BLaER1 (cell line): ENCODE measurements at regions not wholly inside any gene's neighbourhood (a gene's known extent, or its start where the extent isn't known, plus 50 kb on each side); places are given as distances from the start of the nearest gene placed in this dataset.
A peak's percentile ranks its signal among the peaks of the same experiment; 100 is the strongest.
"Not testable (repeated sequence)": the region's sequence is repeated elsewhere in the genome, so short reads cannot be mapped to it uniquely, and the experiment has no call there.

Source experiments
- H3K27ac ChIP-seq: shearing (Covaris generic); formaldehyde crosslinking; 2 replicates; pipeline ENCODE4 v1.8.1; 2022
- H3K27me3 ChIP-seq: shearing (Covaris generic); formaldehyde crosslinking; 2 replicates; pipeline ENCODE4 v1.8.1; 2022
- H3K36me3 ChIP-seq: shearing (Covaris generic); formaldehyde crosslinking; 2 replicates; pipeline ENCODE4 v1.8.1; 2022
- H3K4me1 ChIP-seq: shearing (Covaris generic); formaldehyde crosslinking; 2 replicates; pipeline ENCODE4 v1.8.1; 2022
- H3K4me2 ChIP-seq: shearing (Covaris generic); formaldehyde crosslinking; 2 replicates; pipeline ENCODE4 v1.8.1; 2022
- H3K4me3 ChIP-seq: shearing (Covaris generic); formaldehyde crosslinking; 2 replicates; pipeline ENCODE4 v1.8.1; 2022
- H3K9ac ChIP-seq: shearing (Covaris generic); formaldehyde crosslinking; 2 replicates; pipeline ENCODE4 v1.8.1; 2022
- H3K9me3 ChIP-seq: shearing (Covaris generic); formaldehyde crosslinking; 2 replicates; pipeline ENCODE4 v1.8.1; 2022
- H4K20me1 ChIP-seq: shearing (Covaris generic); formaldehyde crosslinking; 2 replicates; pipeline ENCODE4 v1.8.1; 2022
- Cebpa-rat ChIP-seq: shearing (Covaris generic); IDR thresholded peaks from 2 replicates; pipeline ENCODE4 v1.8.1; 2022

DNA sequence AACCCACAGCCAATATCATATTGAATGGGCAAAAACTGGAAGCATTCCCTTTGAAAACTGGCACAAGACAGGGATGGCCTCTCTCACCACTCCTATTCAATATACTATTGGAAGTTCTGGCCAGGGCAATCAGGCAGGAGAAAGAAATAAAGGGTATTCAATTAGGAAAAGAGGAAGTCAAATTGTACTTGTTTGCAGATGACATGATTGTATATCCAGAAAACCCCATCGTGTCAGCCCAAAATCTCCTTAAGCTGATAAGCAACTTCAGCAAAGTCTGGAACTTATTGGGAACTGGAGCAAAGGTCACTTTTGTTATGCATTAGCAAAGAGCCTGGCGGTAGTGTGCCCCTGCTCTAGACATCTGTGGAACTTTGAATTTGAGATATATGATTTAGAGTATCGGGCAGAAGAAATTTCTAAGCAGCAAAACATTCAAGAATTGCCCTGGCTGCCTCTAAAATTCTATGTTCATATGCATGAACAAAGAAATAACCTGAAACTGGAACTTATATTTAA is 53.4 kb upstream of the PSMA1 start:
- not testable (repeated sequence) for H3K27me3 ChIP-seq, H3K4me3 ChIP-seq, H3K27ac ChIP-seq, H3K4me1 ChIP-seq, H4K20me1 ChIP-seq, H3K9ac ChIP-seq, H3K4me2 ChIP-seq, H3K36me3 ChIP-seq
- H3K9me3 ChIP-seq: peaks cover 10% of the 10 kb centered on the region; the same call in 1 of the 2 replicates

GRCh38 chr11:14577292-14577691 is 57.1 kb upstream of the PSMA1 start:
- Histone ChIP-seq H3K4me3 (no peak overlapping the region), H4K20me1 (no peaks in the 10 kb centered on the region), H3K27ac (no peak overlapping the region), H3K9me3 (no peaks in the 10 kb centered on the region), H3K4me1 (peaks cover 20% of the 10 kb centered on the region), H3K36me3 (no peaks in the 10 kb centered on the region), H3K27me3 (no peaks in the 10 kb centered on the region), H3K9ac (no peak overlapping the region), H3K4me2 (no peak overlapping the region)
- no peak for TF ChIP-seq Cebpa-rat

GRCh38 chr11:14577835-14578529 is 57.8 kb upstream of the PSMA1 start:
- peaks cover 20% of the 10 kb centered on the region for H3K4me1 ChIP-seq
- no peak for TF ChIP-seq Cebpa-rat
- no peaks in the 10 kb centered on the region for H3K9me3 ChIP-seq
- peak overlapping the region; percentile 68 for H3K27ac ChIP-seq
- no peaks in the 10 kb centered on the region for H4K20me1 ChIP-seq
- H3K4me3 ChIP-seq: no peak overlapping the region
- peak overlapping the region; percentile 72 for H3K4me2 ChIP-seq
- H3K27me3 ChIP-seq: no peaks in the 10 kb centered on the region
- H3K36me3 ChIP-seq: no peaks in the 10 kb centered on the region
- no peak overlapping the region for H3K9ac ChIP-seq

GRCh38 chr11:14578541-14578956 is 58.4 kb upstream of the PSMA1 start:
- no peak overlapping the region for H3K9ac ChIP-seq
- peaks cover 20% of the 10 kb centered on the region for H3K4me1 ChIP-seq
- H3K4me2 ChIP-seq: peak overlapping the region; percentile 72
- H3K4me3 ChIP-seq: 0 out of 2 replicates have a peak overlapping the region, but pooled peaks have one; percentile 18
- H3K36me3 ChIP-seq: no peaks in the 10 kb centered on the region
- peak overlapping the region; percentile 68 for H3K27ac ChIP-seq
- no peak for TF ChIP-seq Cebpa-rat
- H3K27me3 ChIP-seq: no peaks in the 10 kb centered on the region
- no peaks in the 10 kb centered on the region for H4K20me1 ChIP-seq
- H3K9me3 ChIP-seq: no peaks in the 10 kb centered on the region

GRCh38 chr11:14579646-14580045 is 59.5 kb upstream of the PSMA1 start:
- H3K4me2 ChIP-seq: no peak overlapping the region; the same call in 1 of the 2 replicates
- no peak for TF ChIP-seq Cebpa-rat
- no peaks in the 10 kb centered on the region for H3K9me3 ChIP-seq

DNA sequence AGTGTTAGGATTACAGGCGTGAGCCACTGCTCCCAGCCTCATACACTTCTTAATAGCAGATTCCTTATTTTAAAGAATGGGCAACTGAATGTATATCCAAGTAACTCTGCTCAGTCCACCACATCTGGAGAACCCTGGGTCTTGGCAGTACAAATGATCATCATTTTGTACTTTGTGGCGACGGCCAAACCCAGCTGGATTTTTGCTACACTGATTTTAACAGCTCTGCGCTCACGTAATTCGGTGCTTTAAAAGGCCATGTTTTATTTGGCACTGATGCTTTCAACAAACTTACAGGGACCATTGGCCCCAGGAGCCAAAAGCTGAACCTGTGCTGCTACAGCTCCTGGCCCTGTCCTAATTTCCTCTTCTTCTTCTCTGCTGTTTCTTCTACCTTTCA is 60.8 kb upstream of the PDE3B start:
- H3K36me3 ChIP-seq: no peaks in the 10 kb centered on the region
- peaks cover 20% of the 10 kb centered on the region for H3K4me1 ChIP-seq

More at GRCh38 chr11:14579646-14580045, 59.5 kb upstream of the PSMA1 start:
- no peaks in the 10 kb centered on the region for H3K36me3 ChIP-seq
- no peak overlapping the region for H3K9ac ChIP-seq
- no peaks in the 10 kb centered on the region for H4K20me1 ChIP-seq
- no peak overlapping the region for H3K27ac ChIP-seq
- H3K27me3 ChIP-seq: no peaks in the 10 kb centered on the region
- H3K4me1 ChIP-seq: peaks cover 20% of the 10 kb centered on the region
- no peak overlapping the region for H3K4me3 ChIP-seq

GRCh38 chr11:14583252-14584034 is 60.2 kb upstream of the PDE3B start:
- no peak for TF ChIP-seq Cebpa-rat
- no peaks in the 10 kb centered on the region for H3K9me3 ChIP-seq
- peaks cover 15% of the 10 kb centered on the region for H3K4me1 ChIP-seq
- no peaks in the 10 kb centered on the region for H4K20me1 ChIP-seq
- H3K27me3 ChIP-seq: no peaks in the 10 kb centered on the region
- H3K4me3 ChIP-seq: no peak overlapping the region
- H3K4me2 ChIP-seq: no peak overlapping the region
- no peak overlapping the region for H3K27ac ChIP-seq
- no peaks in the 10 kb centered on the region for H3K36me3 ChIP-seq
- H3K9ac ChIP-seq: no peak overlapping the region

More for the DNA sequence above, 60.8 kb upstream of the PDE3B start:
- no peak overlapping the region for H3K27ac ChIP-seq
- H3K4me3 ChIP-seq: no peak overlapping the region
- H3K9ac ChIP-seq: no peak overlapping the region
- no peaks in the 10 kb centered on the region for H4K20me1 ChIP-seq
- H3K27me3 ChIP-seq: no peaks in the 10 kb centered on the region
- TF ChIP-seq Cebpa-rat: no peak
- no peak overlapping the region for H3K4me2 ChIP-seq
- H3K9me3 ChIP-seq: no peaks in the 10 kb centered on the region

GRCh38 chr11:14584035-14584363 is 59.6 kb upstream of the PDE3B start:
- Histone ChIP-seq H3K4me2 (no peak overlapping the region), H3K36me3 (no peaks in the 10 kb centered on the region), H3K27me3 (no peaks in the 10 kb centered on the region), H3K27ac (no peak overlapping the region), H3K9me3 (no peaks in the 10 kb centered on the region), H4K20me1 (no peaks in the 10 kb centered on the region), H3K4me3 (no peak overlapping the region), H3K9ac (no peak overlapping the region), H3K4me1 (peaks cover 9% of the 10 kb centered on the region)
- no peak for TF ChIP-seq Cebpa-rat

- H3K27me3 ChIP-seq: no peaks in the 10 kb centered on the region
- H3K9me3 ChIP-seq: no peaks in the 10 kb centered on the region
- no peak overlapping the region for H3K4me2 ChIP-seq
- no peak overlapping the region for H3K9ac ChIP-seq
- H3K27ac ChIP-seq: no peak overlapping the region
- no peak for TF ChIP-seq Cebpa-rat
- no peak overlapping the region for H3K4me3 ChIP-seq
- peaks cover 3% of the 10 kb centered on the region for H3K4me1 ChIP-seq
- H3K36me3 ChIP-seq: no peaks in the 10 kb centered on the region
- H4K20me1 ChIP-seq: no peaks in the 10 kb centered on the region
These were observed 59.0 kb upstream of the PDE3B start for GRCh38 chr11:14584595-14584994.

GRCh38 chr11:14585438-14585837 is 58.2 kb upstream of the PDE3B start:
- no peak overlapping the region for H3K4me2 ChIP-seq
- H3K4me3 ChIP-seq: no peak overlapping the region
- no peak for TF ChIP-seq Cebpa-rat
- 0 out of 2 replicates have a peak, but pooled peaks cover under 1% of the 10 kb centered on the region for H3K9me3 ChIP-seq
- no peaks in the 10 kb centered on the region for H4K20me1 ChIP-seq
- H3K27me3 ChIP-seq: no peaks in the 10 kb centered on the region
- no peaks in the 10 kb centered on the region for H3K36me3 ChIP-seq
- H3K27ac ChIP-seq: no peak overlapping the region
- no peaks in the 10 kb centered on the region for H3K4me1 ChIP-seq
- no peak overlapping the region for H3K9ac ChIP-seq
